ENCODE measurements at regions not wholly inside any gene's neighbourhood (a gene's known extent, or its start where the extent isn't known, plus 50 kb on each side); places are given as distances from the start of the nearest gene placed in this dataset.
"Not testable (repeated sequence)": the region's sequence is repeated elsewhere in the genome, so short reads cannot be mapped to it uniquely, and the experiment has no call there.

DNA sequence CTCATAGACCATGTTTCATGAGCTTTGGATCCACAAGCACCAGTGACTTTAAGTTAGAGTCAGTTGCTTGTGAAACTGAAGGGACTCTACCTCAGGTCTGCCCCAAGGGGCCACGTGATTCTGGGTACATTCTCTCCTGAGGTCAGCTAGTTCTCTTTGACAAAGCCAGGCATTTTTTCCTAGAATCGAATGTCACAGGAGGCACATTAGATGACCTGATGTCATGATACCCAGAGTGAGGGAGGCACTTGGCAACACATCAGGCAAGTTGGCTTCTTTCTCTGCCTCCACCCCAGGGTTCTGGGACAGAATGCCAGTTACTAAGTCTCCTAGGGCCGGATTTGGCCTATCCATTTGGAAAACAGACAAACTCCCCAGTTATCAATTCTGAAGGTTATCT is 93.0 kb downstream of the APIP start:
- no peak for DNase-seq
- Histone ChIP-seq H3K9me3 (no peaks in the 10 kb centered on the region), H3K4me1 (peaks cover 12 to 35% (median 28%) of the 10 kb centered on the region in 4 donors), H3K27ac (no peak overlapping the region), H3K36me3 (no peaks in the 10 kb centered on the region), H3K27me3 (no peaks in the 10 kb centered on the region), H3K4me3 (no peak overlapping the region)
- intact Hi-C loops (cut with DNase I; ENCODE audit: low total_unique reads): no loop called here
- WGBS, 5 donors: 46 to 68% (median 61%) methylated on average over 3 of the region's 3 CpGs
- TF ChIP-seq POLR2AphosphoS5 (IDR thresholded peaks at IDR 0.05): no peak

DNA sequence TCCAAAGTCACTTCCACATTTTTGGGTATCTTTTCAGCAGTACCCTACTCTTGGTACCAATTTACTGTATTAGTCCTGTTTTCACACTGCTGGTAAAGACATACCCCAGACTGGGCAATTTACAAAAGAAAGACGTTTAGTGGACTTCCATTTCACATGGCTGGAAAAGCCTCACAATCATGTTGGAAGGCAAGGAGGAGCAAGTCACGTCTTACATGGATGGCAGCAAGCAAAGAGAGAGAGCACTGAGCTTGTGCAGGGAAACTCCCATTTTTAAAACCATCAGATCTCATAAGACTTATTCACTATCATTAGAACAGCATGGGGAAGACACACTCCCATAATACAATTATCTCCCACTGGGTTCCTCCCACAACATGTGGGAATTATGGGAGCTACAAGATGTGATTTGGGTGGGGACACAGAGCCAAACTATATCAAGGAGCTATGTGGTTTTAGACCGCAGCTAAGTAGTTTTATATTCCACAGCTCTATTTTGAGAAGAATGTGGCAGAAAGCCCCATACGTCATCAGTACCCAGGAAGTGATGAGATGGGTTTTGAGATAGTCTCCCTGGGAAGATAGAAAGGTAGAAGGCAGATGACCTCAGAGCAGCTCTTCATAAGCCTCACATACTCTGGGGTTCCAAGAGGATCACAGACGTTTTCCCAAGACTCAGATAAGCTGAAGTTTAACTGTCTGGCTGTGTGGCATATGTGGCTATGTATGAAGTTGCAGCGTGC is 96.3 kb downstream of the APIP start:
- Histone ChIP-seq H3K9me3 (no peaks in the 10 kb centered on the region), H3K27me3 (no peaks in the 10 kb centered on the region), H3K27ac (no peak overlapping the region), H3K4me3 (no peak overlapping the region), H3K36me3 (no peaks in the 10 kb centered on the region), H3K4me1 (peaks cover 3 to 15% (median 14%) of the 10 kb centered on the region in 4 donors)
- DNase-seq: no peak
- TF ChIP-seq EP300 (IDR thresholded peaks at IDR 0.05) (no peak), POLR2A (IDR thresholded peaks at IDR 0.05) (no peak), POLR2AphosphoS5 (IDR thresholded peaks at IDR 0.05) (no peak)
- TF ChIP-seq, protein P1, sequence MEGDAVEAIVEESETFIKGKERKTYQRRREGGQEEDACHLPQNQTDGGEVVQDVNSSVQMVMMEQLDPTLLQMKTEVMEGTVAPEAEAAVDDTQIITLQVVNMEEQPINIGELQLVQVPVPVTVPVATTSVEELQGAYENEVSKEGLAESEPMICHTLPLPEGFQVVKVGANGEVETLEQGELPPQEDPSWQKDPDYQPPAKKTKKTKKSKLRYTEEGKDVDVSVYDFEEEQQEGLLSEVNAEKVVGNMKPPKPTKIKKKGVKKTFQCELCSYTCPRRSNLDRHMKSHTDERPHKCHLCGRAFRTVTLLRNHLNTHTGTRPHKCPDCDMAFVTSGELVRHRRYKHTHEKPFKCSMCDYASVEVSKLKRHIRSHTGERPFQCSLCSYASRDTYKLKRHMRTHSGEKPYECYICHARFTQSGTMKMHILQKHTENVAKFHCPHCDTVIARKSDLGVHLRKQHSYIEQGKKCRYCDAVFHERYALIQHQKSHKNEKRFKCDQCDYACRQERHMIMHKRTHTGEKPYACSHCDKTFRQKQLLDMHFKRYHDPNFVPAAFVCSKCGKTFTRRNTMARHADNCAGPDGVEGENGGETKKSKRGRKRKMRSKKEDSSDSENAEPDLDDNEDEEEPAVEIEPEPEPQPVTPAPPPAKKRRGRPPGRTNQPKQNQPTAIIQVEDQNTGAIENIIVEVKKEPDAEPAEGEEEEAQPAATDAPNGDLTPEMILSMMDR (IDR thresholded peaks at IDR 0.05): no peak
- intact Hi-C loops (cut with DNase I; ENCODE audit: low total_unique reads): no loop called here
- WGBS, 5 donors: 72 to 87% (median 82%) methylated on average over 6 of the region's 6 CpGs

DNA sequence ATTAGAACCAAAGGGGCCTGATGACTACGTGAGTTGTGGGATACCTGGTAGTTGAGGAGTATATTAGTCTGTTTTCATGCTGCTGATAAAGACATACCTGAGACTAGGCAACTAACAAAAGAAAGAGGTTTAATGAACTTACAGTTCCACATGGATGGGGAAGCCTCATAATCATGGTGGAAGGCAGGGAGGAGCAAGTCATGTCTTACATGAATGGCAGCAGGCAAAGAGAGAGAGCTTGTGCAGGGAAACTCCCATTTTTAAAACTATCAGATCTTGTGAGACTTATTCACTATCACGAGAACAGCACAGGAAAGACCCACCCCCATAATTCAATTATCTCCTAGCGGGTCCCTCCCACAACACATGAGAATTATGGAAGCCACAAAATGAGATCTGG is 98.4 kb downstream of the APIP start:
- DNase-seq; H3K9me3 ChIP-seq; H3K4me1 ChIP-seq; H3K27me3 ChIP-seq; H3K36me3 ChIP-seq; intact Hi-C loops (cut with DNase I; ENCODE audit: low total_unique reads); H3K4me3 ChIP-seq; H3K27ac ChIP-seq: not testable (repeated sequence)
- WGBS, 5 donors: 83 to 94% (median 88%) methylated on average over 3 of the region's 3 CpGs

DNA sequence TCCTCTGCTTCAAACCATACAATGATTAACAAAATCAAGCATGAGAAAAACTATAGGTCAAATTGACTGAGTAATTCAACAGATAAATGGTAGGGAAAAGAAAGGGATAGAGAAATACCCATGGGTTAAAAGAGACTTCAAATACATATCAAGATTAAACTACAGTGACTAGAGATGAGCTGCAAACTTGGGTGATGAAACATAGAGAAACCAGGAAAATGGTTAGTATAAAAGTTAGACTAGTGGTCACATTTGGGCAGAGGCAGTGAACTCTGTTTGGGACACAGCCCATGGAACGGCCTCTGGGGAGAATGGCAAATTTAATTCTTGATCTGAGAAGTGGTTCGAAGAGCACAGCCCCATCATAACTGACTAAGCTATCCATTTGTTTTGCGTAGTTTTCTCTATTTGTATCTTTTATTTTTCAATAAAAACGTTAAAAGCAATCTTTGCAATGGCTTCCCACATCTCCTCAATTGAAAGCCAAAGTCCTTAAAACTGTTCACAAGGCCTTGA is 99.4 kb downstream of the APIP start:
- TF ChIP-seq, protein P1 (IDR thresholded peaks at IDR 0.05): no peak
- TF ChIP-seq POLR2A (IDR thresholded peaks at IDR 0.05) (no peak), POLR2AphosphoS5 (IDR thresholded peaks at IDR 0.05) (no peak), EP300 (IDR thresholded peaks at IDR 0.05) (no peak)
- intact Hi-C loops (cut with DNase I; ENCODE audit: low total_unique reads): no loop called here
- Histone ChIP-seq H3K4me3 (no peak overlapping the region), H3K27me3 (no peaks in the 10 kb centered on the region), H3K4me1 (no peaks in the 10 kb centered on the region), H3K27ac (no peak overlapping the region), H3K9me3 (peaks cover 0 to 18% (median 11%) of the 10 kb centered on the region in 4 donors), H3K36me3 (no peaks in the 10 kb centered on the region)
- DNase-seq: no peak
- 85 to 93% (median 86%) methylated on average over 4 of the region's 4 CpGs for WGBS, 5 donors

DNA sequence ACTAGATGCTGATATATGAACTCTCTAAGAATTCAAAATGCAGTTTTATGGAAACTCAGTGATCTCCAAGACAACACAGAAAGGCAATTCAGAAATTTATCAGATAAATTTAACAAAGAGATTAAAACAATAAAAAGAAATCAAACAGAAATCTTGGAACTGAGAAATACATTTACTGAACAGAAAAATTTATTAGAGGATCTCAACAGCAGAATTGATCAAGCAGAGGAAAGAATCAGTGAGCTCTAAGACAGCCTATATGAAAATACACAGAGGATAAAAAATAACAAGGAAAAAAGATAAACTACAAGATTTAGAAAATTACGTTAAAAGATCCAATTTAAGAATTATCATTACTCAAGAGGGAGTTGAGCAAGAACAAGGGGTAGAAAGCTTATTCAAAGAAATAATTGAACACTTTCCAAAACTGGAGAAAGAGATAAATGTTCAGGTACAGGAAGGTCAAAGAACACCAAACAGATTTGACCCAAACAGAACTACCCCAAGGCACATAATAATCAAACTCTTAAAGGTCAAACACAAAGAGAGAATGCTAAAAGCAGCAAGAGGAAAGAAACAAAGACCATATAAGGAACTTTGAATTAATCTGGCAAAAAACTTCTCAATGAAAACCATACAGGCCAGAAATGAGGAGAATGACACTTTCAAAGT is 103.1 kb downstream of the APIP start:
- H3K9me3 ChIP-seq: peaks cover 0 to 18% (median 11%) of the 10 kb centered on the region in 4 donors
- peaks cover 0 to 9% (median 0%) of the 10 kb centered on the region in 4 donors for H3K4me1 ChIP-seq
- no peak overlapping the region for H3K27ac ChIP-seq
- WGBS, 5 donors: 83 to 96% (median 91%) methylated on average over 1 of the region's 1 CpG
- no peaks in the 10 kb centered on the region for H3K27me3 ChIP-seq
- TF ChIP-seq POLR2AphosphoS5 (IDR thresholded peaks at IDR 0.05) (no peak), EP300 (IDR thresholded peaks at IDR 0.05) (no peak), POLR2A (IDR thresholded peaks at IDR 0.05) (no peak)
- TF ChIP-seq, protein P1 (IDR thresholded peaks at IDR 0.05): no peak
- intact Hi-C loops (cut with DNase I; ENCODE audit: low total_unique reads): no loop called here
- no peak for DNase-seq
- H3K36me3 ChIP-seq: no peaks in the 10 kb centered on the region
- no peak overlapping the region for H3K4me3 ChIP-seq
